Neural progenitor cell (in vitro differentiated cells): ENCODE measurements at regions not wholly inside any gene's neighbourhood (a gene's known extent, or its start where the extent isn't known, plus 50 kb on each side); places are given as distances from the start of the nearest gene placed in this dataset.
"Not testable (repeated sequence)": the region's sequence is repeated elsewhere in the genome, so short reads cannot be mapped to it uniquely, and the experiment has no call there.

Experiments used
- DNase-seq: peaks from one replicate; pipeline ENCODE4 v3.0.0-alpha.2; 2016; ENCODE audit warnings: low spot score
- H2AFZ ChIP-seq: fragments of 200-600 bp; sonication (generic); replicated peaks from 2 replicates; pipeline ENCODE4 v1.6.1; 2016; ENCODE audit warnings: antibody characterized with exemption
- H3F3A ChIP-seq: fragments of 200-600 bp; sonication (generic); 2 replicates; pipeline ENCODE4 v1.6.1; 2016; ENCODE audit warnings: antibody characterized with exemption, low read depth
- H3K27ac ChIP-seq: fragments of 200-600 bp; sonication (generic); 2 replicates; pipeline ENCODE4 v1.5.1; 2016; ENCODE audit warnings: mild to moderate bottlenecking
- H3K27me3 ChIP-seq: fragments of 200-600 bp; sonication (generic); 2 replicates; pipeline ENCODE4 v1.6.1; 2016; ENCODE audit warnings: mild to moderate bottlenecking, moderate library complexity
- H3K36me3 ChIP-seq: fragments of 200-600 bp; sonication (generic); 2 replicates; pipeline ENCODE4 v1.5.1; 2016
- H3K4me1 ChIP-seq: fragments of 200-600 bp; sonication (generic); 2 replicates; pipeline ENCODE4 v1.6.1; 2016; ENCODE audit warnings: mixed run types
- H3K4me2 ChIP-seq: fragments of 200-600 bp; sonication (generic); 2 replicates; pipeline ENCODE4 v1.6.1; 2016
- H3K4me3 ChIP-seq: fragments of 200-600 bp; sonication (generic); 2 replicates; pipeline ENCODE4 v1.5.1; 2016
- H3K79me2 ChIP-seq: fragments of 200-600 bp; sonication (generic); 2 replicates; pipeline ENCODE4 v1.6.1; 2016; ENCODE audit warnings: low read depth
- H3K9ac ChIP-seq: fragments of 200-600 bp; sonication (generic); 2 replicates; pipeline ENCODE4 v1.6.1; 2016
- H3K9me3 ChIP-seq: fragments of 200-600 bp; sonication (generic); 2 replicates; pipeline ENCODE4 v1.5.1; 2016; ENCODE audit warnings: low read depth
- H4K20me1 ChIP-seq: fragments of 200-600 bp; sonication (generic); 2 replicates; pipeline ENCODE4 v1.6.1; 2016; ENCODE audit warnings: low read depth
- H3K27ac Mint-ChIP-seq: 3 replicates; pipeline ENCODE4 v1.8.0; 2021; ENCODE audit warnings: mixed read lengths
- H3K27me3 Mint-ChIP-seq: 2 replicates; pipeline ENCODE4 v1.8.0; 2022; ENCODE audit warnings: low read depth, mild to moderate bottlenecking, inconsistent platforms, moderate library complexity, mixed read lengths; ENCODE audit not compliant: insufficient read depth
- H3K36me3 Mint-ChIP-seq: 3 replicates; pipeline ENCODE4 v1.8.0; 2021; ENCODE audit warnings: mixed read lengths
- H3K4me1 Mint-ChIP-seq: 3 replicates; pipeline ENCODE4 v1.8.0; 2021; ENCODE audit warnings: mixed read lengths
- H3K4me3 Mint-ChIP-seq: 3 replicates; pipeline ENCODE4 v1.8.0; 2021; ENCODE audit warnings: mild to moderate bottlenecking, moderate library complexity, mixed read lengths
- H3K9me3 Mint-ChIP-seq: 3 replicates; pipeline ENCODE4 v1.8.0; 2020; ENCODE audit warnings: mixed read lengths
- EZH2 ChIP-seq: fragments of 200-600 bp; sonication (generic); IDR thresholded peaks from 2 replicates; pipeline ENCODE4 v1.6.1; 2017; ENCODE audit warnings: antibody characterized with exemption, mild to moderate bottlenecking, moderate library complexity
- EZH2phosphoT487 ChIP-seq: fragments of 200-600 bp; sonication (generic); IDR thresholded peaks from 2 replicates; pipeline ENCODE4 v1.6.1; 2017; ENCODE audit warnings: antibody characterized with exemption
- TF ChIP-seq, protein P1 (sequence below): fragments of 200-600 bp; sonication (generic); IDR thresholded peaks from 2 replicates; pipeline ENCODE4 v1.5.1; 2017; ENCODE audit warnings: antibody characterized with exemption, mild to moderate bottlenecking

DNA sequence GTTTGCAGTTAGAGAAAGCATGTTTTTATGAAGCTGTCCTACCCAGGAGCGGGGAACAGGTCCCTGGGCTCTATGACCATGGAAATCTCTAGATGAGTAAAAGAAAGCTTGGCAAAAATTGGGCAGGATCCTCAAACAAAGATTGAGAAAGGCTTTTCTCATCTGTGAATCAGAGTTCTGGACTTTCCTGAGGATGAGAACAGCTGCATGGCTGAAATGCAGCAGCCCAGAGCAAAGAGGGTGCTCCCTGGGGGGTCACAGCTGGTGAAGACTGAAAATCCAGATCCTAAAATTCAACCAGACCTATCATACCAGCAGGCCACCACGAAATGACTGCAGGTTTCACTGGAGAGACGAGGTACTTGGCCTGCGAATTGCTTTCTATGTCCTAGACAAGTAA, 65.7 kb upstream of the APP start:
- Histone ChIP-seq H3K79me2 (no peaks in the 10 kb centered on the region), H4K20me1 (no peaks in the 10 kb centered on the region), H3K36me3 (no peaks in the 10 kb centered on the region), H3K9ac (no peak overlapping the region), H3K4me2 (no peak overlapping the region), H3K27ac (no peak overlapping the region), H3K4me3 (no peak overlapping the region), H2AFZ (no peak overlapping the region), H3K27me3 (no peaks in the 10 kb centered on the region), H3K9me3 (no peaks in the 10 kb centered on the region), H3F3A (no peaks in the 10 kb centered on the region), H3K4me1 (no peaks in the 10 kb centered on the region)
- peaks cover 2% of the 10 kb centered on the region for H3K27me3 Mint-ChIP-seq
- no peak for DNase-seq
- H3K27ac Mint-ChIP-seq, result no peak overlapping the region
- TF ChIP-seq, protein P1, sequence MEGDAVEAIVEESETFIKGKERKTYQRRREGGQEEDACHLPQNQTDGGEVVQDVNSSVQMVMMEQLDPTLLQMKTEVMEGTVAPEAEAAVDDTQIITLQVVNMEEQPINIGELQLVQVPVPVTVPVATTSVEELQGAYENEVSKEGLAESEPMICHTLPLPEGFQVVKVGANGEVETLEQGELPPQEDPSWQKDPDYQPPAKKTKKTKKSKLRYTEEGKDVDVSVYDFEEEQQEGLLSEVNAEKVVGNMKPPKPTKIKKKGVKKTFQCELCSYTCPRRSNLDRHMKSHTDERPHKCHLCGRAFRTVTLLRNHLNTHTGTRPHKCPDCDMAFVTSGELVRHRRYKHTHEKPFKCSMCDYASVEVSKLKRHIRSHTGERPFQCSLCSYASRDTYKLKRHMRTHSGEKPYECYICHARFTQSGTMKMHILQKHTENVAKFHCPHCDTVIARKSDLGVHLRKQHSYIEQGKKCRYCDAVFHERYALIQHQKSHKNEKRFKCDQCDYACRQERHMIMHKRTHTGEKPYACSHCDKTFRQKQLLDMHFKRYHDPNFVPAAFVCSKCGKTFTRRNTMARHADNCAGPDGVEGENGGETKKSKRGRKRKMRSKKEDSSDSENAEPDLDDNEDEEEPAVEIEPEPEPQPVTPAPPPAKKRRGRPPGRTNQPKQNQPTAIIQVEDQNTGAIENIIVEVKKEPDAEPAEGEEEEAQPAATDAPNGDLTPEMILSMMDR, result no peak
- TF ChIP-seq EZH2 (no peak), EZH2phosphoT487 (no peak)
- no peak overlapping the region for H3K4me3 Mint-ChIP-seq
- H3K36me3 Mint-ChIP-seq, result no peaks in the 10 kb centered on the region
- H3K4me1 Mint-ChIP-seq, result no peaks in the 10 kb centered on the region
- H3K9me3 Mint-ChIP-seq, result peaks cover 12% of the 10 kb centered on the region

DNA sequence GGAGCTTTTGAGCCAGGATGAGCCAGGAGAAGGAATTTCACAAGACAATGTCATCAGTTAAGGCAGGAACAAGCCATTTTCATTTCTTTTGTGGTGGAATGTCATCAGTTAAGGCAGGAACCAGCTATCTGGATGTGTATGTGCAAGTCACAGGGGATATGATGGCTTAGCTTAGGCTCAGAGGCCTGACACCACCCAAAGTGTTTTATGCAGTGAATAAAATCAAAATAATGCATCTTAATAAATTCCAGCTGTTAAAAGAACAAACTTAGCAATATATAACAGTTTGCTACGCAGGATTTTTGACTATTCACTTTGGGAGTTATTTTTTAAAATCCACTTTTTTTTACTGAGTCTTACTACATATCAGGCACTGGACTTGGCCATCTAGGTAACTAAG, 62.7 kb upstream of the APP start:
- H3K27me3 ChIP-seq, DNase-seq, H3K79me2 ChIP-seq, H3K36me3 Mint-ChIP-seq, H3K4me3 Mint-ChIP-seq, H3K9ac ChIP-seq, H4K20me1 ChIP-seq, H3K27me3 Mint-ChIP-seq, H3K27ac Mint-ChIP-seq, H3K27ac ChIP-seq, H3K36me3 ChIP-seq, H3K4me1 ChIP-seq, H3K9me3 ChIP-seq, H3F3A ChIP-seq, H3K4me1 Mint-ChIP-seq, H2AFZ ChIP-seq, H3K4me3 ChIP-seq, H3K4me2 ChIP-seq: not testable (repeated sequence)
- peaks cover 12% of the 10 kb centered on the region for H3K9me3 Mint-ChIP-seq

DNA sequence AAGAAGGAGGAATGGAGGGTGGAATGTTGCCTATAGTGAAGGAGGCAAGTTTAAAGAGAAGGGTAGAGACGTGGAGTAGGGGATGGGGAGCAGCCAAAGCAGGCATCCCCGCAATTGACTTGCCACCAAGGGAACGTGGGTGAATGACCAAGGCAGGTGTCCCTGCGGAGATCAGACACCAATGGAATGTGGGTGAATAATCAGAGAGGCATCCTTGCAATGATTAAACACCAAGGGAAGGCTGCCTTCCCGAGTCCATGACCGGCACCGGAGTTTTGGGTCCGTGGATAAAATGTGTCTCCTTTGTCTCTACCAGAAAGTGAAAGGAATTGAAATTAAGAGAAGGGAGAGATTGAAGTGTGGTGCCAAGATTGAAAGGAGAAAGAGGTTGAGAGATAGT, 61.9 kb upstream of the APP start:
- H3K9ac ChIP-seq, H3K4me1 ChIP-seq, H3K4me3 ChIP-seq, H3K27ac ChIP-seq, H3K27me3 Mint-ChIP-seq, H2AFZ ChIP-seq, H4K20me1 ChIP-seq, H3K79me2 ChIP-seq, H3K36me3 ChIP-seq, H3K4me1 Mint-ChIP-seq, H3K9me3 ChIP-seq, H3F3A ChIP-seq, H3K4me3 Mint-ChIP-seq, H3K27ac Mint-ChIP-seq, DNase-seq, H3K4me2 ChIP-seq, H3K36me3 Mint-ChIP-seq, H3K27me3 ChIP-seq: not testable (repeated sequence)
- peaks cover 12% of the 10 kb centered on the region for H3K9me3 Mint-ChIP-seq

DNA sequence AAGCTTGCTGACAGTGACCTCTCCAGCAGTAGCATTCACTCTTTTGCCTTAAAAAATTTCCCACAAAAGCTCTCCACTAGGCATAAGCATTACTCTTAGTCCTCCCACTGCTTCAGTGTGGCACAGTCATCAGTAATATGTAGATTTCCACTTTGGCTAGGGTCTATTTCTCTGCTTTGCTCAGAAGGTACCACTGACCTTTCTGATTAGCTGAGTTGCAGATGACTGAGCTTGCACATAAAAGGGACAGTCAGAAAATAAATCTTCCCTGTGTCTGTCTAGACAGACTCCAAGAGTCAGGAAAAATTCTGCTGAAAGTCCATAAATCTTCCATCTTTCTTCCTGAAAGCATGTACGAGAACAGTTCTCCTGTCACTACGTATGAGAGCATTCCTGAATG, 56.6 kb upstream of the APP start:
- Histone ChIP-seq H4K20me1 (no peaks in the 10 kb centered on the region), H3K27ac (no peak overlapping the region), H3K36me3 (no peaks in the 10 kb centered on the region), H3K79me2 (no peaks in the 10 kb centered on the region), H3K4me3 (no peak overlapping the region), H3K9ac (no peak overlapping the region), H3K9me3 (no peaks in the 10 kb centered on the region), H3F3A (no peaks in the 10 kb centered on the region), H2AFZ (no peak overlapping the region), H3K4me1 (no peaks in the 10 kb centered on the region), H3K27me3 (no peaks in the 10 kb centered on the region), H3K4me2 (no peak overlapping the region)
- Mint-ChIP-seq H3K9me3 (peaks cover 2% of the 10 kb centered on the region), H3K36me3 (no peaks in the 10 kb centered on the region), H3K27me3 (peaks cover 4% of the 10 kb centered on the region), H3K27ac (no peak overlapping the region), H3K4me1 (no peaks in the 10 kb centered on the region), H3K4me3 (no peak overlapping the region)
- DNase-seq, result no peak
- no peak for TF ChIP-seq EZH2phosphoT487
- TF ChIP-seq EZH2, result no peak

DNA sequence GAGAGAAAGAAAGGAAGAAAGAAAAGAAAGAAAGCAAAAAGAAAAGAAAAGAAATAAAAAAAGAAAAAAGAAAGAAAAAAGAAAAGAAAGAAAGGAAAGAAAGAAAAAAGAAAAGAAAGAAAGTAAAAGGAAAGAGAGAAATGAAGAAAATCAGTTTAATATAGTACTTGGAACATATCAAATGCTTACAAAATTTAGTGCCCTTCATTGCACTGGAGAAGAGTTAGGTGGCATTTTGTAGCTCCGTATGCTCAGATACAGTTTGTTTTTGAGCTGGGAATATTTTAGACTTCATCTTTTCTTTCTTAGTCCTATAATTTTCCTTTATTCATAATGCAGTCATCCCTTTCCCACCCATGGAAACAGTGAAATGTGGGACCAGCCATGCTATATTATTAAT, 56.2 kb upstream of the APP start:
- H3K4me1 Mint-ChIP-seq, result no peaks in the 10 kb centered on the region

More for the DNA sequence above, 56.2 kb upstream of the APP start:
- Histone ChIP-seq H4K20me1 (no peaks in the 10 kb centered on the region), H3K27ac (no peak overlapping the region), H3K4me1 (no peaks in the 10 kb centered on the region), H3K79me2 (no peaks in the 10 kb centered on the region), H3K4me3 (no peak overlapping the region), H3K27me3 (no peaks in the 10 kb centered on the region), H3K9me3 (no peaks in the 10 kb centered on the region), H3F3A (no peaks in the 10 kb centered on the region), H3K4me2 (no peak overlapping the region), H3K36me3 (no peaks in the 10 kb centered on the region), H2AFZ (no peak overlapping the region), H3K9ac (no peak overlapping the region)
- Mint-ChIP-seq H3K36me3 (no peaks in the 10 kb centered on the region), H3K27ac (no peak overlapping the region), H3K27me3 (peaks cover 2% of the 10 kb centered on the region), H3K9me3 (no peaks in the 10 kb centered on the region), H3K4me3 (no peak overlapping the region)
- TF ChIP-seq EZH2phosphoT487 (no peak), EZH2 (no peak)
- TF ChIP-seq, protein P1, result no peak
- no peak for DNase-seq
